ENCODE measurements at regions not wholly inside any gene's neighbourhood (a gene's known extent, or its start where the extent isn't known, plus 50 kb on each side); places are given as distances from the start of the nearest gene placed in this dataset.

GRCh38 chr3:101043687-101044078 is 50.5 kb upstream of the ABI3BP start:
- no peak for DNase-seq
- no peaks in the 10 kb centered on the region for H3K4me1 Mint-ChIP-seq (ENCODE audit: low read depth, unreplicated experiment)
- ChIA-PET CTCF (no interaction called here), POLR2A (no interaction called here)
- no peaks in the 10 kb centered on the region for H3K27me3 Mint-ChIP-seq (ENCODE audit: insufficient read depth, unreplicated experiment)
- Histone ChIP-seq H3K36me3 (ENCODE audit: control insufficient read depth, insufficient read depth, low read length) (no peaks in the 10 kb centered on the region), H3K4me1 (no peaks in the 10 kb centered on the region), H3K9me3 (no peaks in the 10 kb centered on the region), H3K4me3 (ENCODE audit: low read depth, low read length) (no peak overlapping the region), H3K27me3 (replicated peaks; ENCODE audit: control insufficient read depth, insufficient read depth, low read length) (no peaks in the 10 kb centered on the region)
- BruUV-seq (replicated peaks) = no TSS peak
- no peak for TF ChIP-seq CTCF (IDR thresholded peaks at IDR 0.05; ENCODE audit: insufficient read depth in 1 of 2, low read depth in 1 of 2, low read length in 1 of 2, severe bottlenecking in 1 of 2, unreplicated experiment in 1 of 2)
- H3K27ac Mint-ChIP-seq (ENCODE audit: unreplicated experiment) = no peak overlapping the region
- intact Hi-C loops (cut with micrococcal nuclease; ENCODE audit: unreplicated experiment) = no loop called here
- H3K9me3 Mint-ChIP-seq (ENCODE audit: unreplicated experiment) = peaks cover 18% of the 10 kb centered on the region
- H3K4me3 Mint-ChIP-seq (ENCODE audit: unreplicated experiment) = no peak overlapping the region
- H3K36me3 Mint-ChIP-seq (ENCODE audit: insufficient read depth, unreplicated experiment) = no peaks in the 10 kb centered on the region

GRCh38 chr3:101042996-101043686 is 49.9 kb upstream of the ABI3BP start:
- CTCF ChIA-PET = no interaction called here
- POLR2A ChIA-PET = no interaction called here

More at GRCh38 chr3:101042996-101043686, 49.9 kb upstream of the ABI3BP start:
- H3K4me1 ChIP-seq = no peaks in the 10 kb centered on the region
- TF ChIP-seq CTCF (IDR thresholded peaks at IDR 0.05; ENCODE audit: insufficient read depth in 1 of 2, low read depth in 1 of 2, low read length in 1 of 2, severe bottlenecking in 1 of 2, unreplicated experiment in 1 of 2) = no peak
- Mint-ChIP-seq H3K9me3 (ENCODE audit: unreplicated experiment) (peaks cover 23% of the 10 kb centered on the region), H3K27me3 (ENCODE audit: insufficient read depth, unreplicated experiment) (no peaks in the 10 kb centered on the region), H3K36me3 (ENCODE audit: insufficient read depth, unreplicated experiment) (no peaks in the 10 kb centered on the region), H3K4me1 (ENCODE audit: low read depth, unreplicated experiment) (no peaks in the 10 kb centered on the region), H3K4me3 (ENCODE audit: unreplicated experiment) (no peak overlapping the region), H3K27ac (ENCODE audit: unreplicated experiment) (no peak overlapping the region)
- no peaks in the 10 kb centered on the region for H3K27me3 ChIP-seq (replicated peaks; ENCODE audit: control insufficient read depth, insufficient read depth, low read length)
- H3K4me3 ChIP-seq (ENCODE audit: low read depth, low read length) = no peak overlapping the region
- no peaks in the 10 kb centered on the region for H3K9me3 ChIP-seq
- intact Hi-C loops (cut with micrococcal nuclease; ENCODE audit: unreplicated experiment) = no loop called here
- H3K36me3 ChIP-seq (ENCODE audit: control insufficient read depth, insufficient read depth, low read length) = no peaks in the 10 kb centered on the region
- BruUV-seq (replicated peaks) = no TSS peak
- DNase-seq = no peak

Data from Caco-2 (cell line).